ENCODE measurements at regions not wholly inside any gene's neighbourhood (a gene's known extent, or its start where the extent isn't known, plus 50 kb on each side); places are given as distances from the start of the nearest gene placed in this dataset.

GRCh38 chr1:72763481-72763880, 481.1 kb upstream of the NEGR1 start:
- TF ChIP-seq, protein P1, sequence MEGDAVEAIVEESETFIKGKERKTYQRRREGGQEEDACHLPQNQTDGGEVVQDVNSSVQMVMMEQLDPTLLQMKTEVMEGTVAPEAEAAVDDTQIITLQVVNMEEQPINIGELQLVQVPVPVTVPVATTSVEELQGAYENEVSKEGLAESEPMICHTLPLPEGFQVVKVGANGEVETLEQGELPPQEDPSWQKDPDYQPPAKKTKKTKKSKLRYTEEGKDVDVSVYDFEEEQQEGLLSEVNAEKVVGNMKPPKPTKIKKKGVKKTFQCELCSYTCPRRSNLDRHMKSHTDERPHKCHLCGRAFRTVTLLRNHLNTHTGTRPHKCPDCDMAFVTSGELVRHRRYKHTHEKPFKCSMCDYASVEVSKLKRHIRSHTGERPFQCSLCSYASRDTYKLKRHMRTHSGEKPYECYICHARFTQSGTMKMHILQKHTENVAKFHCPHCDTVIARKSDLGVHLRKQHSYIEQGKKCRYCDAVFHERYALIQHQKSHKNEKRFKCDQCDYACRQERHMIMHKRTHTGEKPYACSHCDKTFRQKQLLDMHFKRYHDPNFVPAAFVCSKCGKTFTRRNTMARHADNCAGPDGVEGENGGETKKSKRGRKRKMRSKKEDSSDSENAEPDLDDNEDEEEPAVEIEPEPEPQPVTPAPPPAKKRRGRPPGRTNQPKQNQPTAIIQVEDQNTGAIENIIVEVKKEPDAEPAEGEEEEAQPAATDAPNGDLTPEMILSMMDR (IDR thresholded peaks at IDR 0.05), result no peak
- no peak for TF ChIP-seq POLR2A (IDR thresholded peaks at IDR 0.05)

Data from testis (tissue), 2 donors.